Memory B cell (primary cell): ENCODE measurements at regions not wholly inside any gene's neighbourhood (a gene's known extent, or its start where the extent isn't known, plus 50 kb on each side); places are given as distances from the start of the nearest gene placed in this dataset.
"Not testable (repeated sequence)": the region's sequence is repeated elsewhere in the genome, so short reads cannot be mapped to it uniquely, and the experiment has no call there.

Experiments used
- ATAC-seq: fragments of 150-1000 bp; cut with Tn5 transposase; 2 replicates; pipeline ENCODE4 v1.10.0; 2021; ENCODE audit warnings: low read depth, mild to moderate bottlenecking, moderate library complexity
- DNase-seq, 2 donors: peaks; one replicate each; pipeline ENCODE4 v3.0.0; 2022; ENCODE audit warnings: low spot score in 2 of 2
- H3K27ac Mint-ChIP-seq: one replicate; pipeline ENCODE4 v1.8.0; 2022; ENCODE audit warnings: mild to moderate bottlenecking, moderate library complexity, mixed read lengths
- H3K27me3 Mint-ChIP-seq: one replicate; pipeline ENCODE4 v1.8.0; 2022; ENCODE audit warnings: mixed read lengths
- H3K36me3 Mint-ChIP-seq: one replicate; pipeline ENCODE4 v1.8.0; 2022; ENCODE audit warnings: mild to moderate bottlenecking, mixed read lengths
- H3K4me1 Mint-ChIP-seq: one replicate; pipeline ENCODE4 v1.8.0; 2022; ENCODE audit warnings: mixed read lengths
- H3K4me3 Mint-ChIP-seq: one replicate; pipeline ENCODE4 v1.8.0; 2022; ENCODE audit warnings: mild to moderate bottlenecking, moderate library complexity, mixed read lengths
- H3K9me3 Mint-ChIP-seq: one replicate; pipeline ENCODE4 v1.8.0; 2022; ENCODE audit warnings: mixed read lengths

DNA sequence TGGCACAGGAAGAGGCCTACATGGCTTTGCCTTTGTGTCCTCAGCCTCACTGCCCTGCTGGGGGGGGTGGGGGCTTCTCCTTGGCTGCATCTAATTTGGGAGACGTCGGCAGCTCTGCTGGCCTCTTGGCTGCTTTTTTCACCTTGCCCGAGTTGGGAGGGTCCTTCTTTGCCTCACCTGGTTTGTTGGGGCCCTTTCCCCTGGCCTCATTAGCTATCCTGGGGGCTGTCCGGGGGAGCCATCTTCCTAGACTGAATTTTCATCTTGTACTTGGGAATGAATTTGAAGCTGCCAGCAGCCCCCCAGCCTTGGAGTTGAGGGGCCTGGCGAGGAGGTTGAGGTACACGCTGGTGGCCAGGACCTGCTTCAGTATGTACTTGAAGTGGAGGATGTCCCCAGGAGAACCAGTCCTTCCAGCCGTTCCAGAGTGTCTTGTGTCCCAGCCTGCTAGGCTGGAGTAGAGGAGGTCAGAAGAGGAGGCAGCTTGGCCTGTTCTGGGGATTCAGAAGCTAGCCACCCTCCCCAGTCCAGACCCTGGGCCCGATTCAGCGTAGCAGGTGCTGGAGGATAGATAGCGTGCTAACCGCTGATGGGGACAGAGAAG lies 70.7 kb upstream of the VASH1 start:
- DNase-seq (no peak), ATAC-seq (no peak)
- Mint-ChIP-seq H3K4me3 (no peak overlapping the region), H3K27ac (no peak overlapping the region), H3K27me3 (peaks cover 9% of the 10 kb centered on the region), H3K4me1 (no peaks in the 10 kb centered on the region), H3K36me3 (no peaks in the 10 kb centered on the region), H3K9me3 (peaks cover 3% of the 10 kb centered on the region)

DNA sequence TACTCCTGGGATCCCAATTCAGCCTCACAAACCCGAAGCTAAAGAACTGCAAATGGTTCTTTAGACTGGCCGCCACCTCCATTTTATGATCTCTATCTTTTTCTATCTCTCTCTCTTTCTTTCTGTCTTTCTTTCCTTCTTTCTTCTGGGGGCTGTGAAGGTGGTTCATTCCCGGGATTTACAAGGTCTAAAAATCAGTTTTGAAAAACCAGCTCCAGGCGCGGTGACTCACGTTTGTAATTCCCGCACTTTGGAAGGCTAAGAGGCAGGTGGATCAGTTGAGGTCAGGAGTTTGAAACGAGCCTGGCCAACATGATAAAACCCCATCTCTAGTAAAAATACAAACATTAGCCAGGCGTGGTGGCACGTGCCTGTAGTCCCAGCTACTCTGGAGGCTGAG lies 67.2 kb upstream of the VASH1 start:
- H3K36me3 Mint-ChIP-seq: no peaks in the 10 kb centered on the region

DNA sequence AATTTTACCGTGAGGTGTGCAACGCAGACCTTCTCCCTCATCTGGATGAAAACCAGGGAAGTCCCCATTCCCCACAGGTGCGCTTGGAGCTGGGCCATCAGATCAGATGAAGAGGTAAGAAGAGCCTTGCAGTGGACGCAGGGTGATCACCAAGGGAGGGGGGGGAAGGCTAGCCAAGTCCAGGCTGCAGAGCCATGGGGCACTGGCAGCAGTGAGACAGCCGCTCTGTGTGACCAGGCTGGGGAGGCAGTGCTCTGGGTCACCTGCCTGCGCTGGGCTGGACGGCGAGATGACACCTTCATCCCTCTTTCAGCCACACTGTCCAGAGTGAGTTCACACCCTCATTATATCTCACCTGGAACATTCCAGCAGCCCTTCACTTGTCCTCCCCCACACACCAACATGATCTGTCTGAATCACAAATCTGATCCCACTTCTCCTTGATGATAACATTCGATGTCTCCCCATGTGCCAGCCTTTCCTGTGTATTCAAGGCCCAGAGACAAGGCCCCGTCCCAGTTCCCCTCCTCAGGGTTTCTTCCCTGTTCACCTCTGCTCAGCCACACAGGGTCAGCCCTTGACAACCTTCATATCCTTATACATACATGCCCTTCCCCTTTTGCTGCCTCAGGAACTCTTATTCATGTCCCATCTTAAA lies 65.9 kb upstream of the VASH1 start:
- H3K27ac Mint-ChIP-seq: no peak overlapping the region

More for the DNA sequence above, 67.2 kb upstream of the VASH1 start:
- H3K27me3 Mint-ChIP-seq: peaks cover 10% of the 10 kb centered on the region
- ATAC-seq (no peak), DNase-seq (no peak)
- H3K4me1 Mint-ChIP-seq: no peaks in the 10 kb centered on the region
- H3K9me3 Mint-ChIP-seq: no peaks in the 10 kb centered on the region
- H3K4me3 Mint-ChIP-seq: no peak overlapping the region
- H3K27ac Mint-ChIP-seq: no peak overlapping the region

DNA sequence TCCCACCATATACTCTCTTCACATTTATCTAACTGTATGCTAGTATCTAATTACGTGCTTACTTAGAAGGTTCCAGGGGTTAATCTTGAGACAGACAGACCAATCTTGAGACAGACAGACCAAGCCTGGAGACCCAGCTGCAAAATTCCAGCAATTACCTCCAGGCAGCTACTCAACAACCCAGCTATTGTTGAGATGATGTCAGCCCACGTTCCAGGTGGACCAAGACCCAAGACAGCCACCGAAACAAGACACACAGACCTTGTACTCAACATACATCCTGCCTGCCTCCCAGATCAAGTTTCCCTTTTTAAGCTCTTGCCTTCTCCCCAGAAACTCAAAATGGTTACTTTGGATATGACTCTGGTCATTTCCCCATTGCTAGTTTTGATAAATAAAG lies 64.9 kb upstream of the VASH1 start:
- ATAC-seq (no peak), DNase-seq (no peak)
- Mint-ChIP-seq H3K9me3 (no peaks in the 10 kb centered on the region), H3K27ac (no peak overlapping the region), H3K4me3 (no peak overlapping the region), H3K27me3 (peaks cover 10% of the 10 kb centered on the region), H3K4me1 (no peaks in the 10 kb centered on the region), H3K36me3 (no peaks in the 10 kb centered on the region)

More for the DNA sequence above, 65.9 kb upstream of the VASH1 start:
- Mint-ChIP-seq H3K9me3 (no peaks in the 10 kb centered on the region), H3K27me3 (peaks cover 13% of the 10 kb centered on the region), H3K4me3 (no peak overlapping the region), H3K36me3 (no peaks in the 10 kb centered on the region), H3K4me1 (no peaks in the 10 kb centered on the region)
- DNase-seq (no peak), ATAC-seq (no peak)

DNA sequence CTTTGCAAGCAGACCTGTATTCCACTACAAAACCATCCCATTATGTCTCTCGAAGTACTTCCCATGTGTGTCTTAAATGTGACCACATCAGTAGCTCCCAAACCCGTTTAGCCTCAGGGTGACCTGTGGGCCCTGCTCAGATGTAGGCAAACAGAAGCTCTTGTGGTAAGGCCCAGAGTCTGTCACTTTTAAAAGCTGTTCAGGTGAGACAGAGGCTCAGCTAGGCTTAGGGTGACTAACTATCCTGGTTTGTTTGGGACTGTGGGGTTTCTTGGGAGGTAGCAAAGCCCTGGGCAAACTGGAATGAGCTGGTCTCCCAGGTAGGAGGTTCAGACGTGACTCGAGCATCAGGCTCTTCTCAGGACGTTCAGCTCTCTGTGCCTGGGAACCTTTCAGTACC lies 64.5 kb upstream of the VASH1 start:
- no peaks in the 10 kb centered on the region for H3K36me3 Mint-ChIP-seq

DNA sequence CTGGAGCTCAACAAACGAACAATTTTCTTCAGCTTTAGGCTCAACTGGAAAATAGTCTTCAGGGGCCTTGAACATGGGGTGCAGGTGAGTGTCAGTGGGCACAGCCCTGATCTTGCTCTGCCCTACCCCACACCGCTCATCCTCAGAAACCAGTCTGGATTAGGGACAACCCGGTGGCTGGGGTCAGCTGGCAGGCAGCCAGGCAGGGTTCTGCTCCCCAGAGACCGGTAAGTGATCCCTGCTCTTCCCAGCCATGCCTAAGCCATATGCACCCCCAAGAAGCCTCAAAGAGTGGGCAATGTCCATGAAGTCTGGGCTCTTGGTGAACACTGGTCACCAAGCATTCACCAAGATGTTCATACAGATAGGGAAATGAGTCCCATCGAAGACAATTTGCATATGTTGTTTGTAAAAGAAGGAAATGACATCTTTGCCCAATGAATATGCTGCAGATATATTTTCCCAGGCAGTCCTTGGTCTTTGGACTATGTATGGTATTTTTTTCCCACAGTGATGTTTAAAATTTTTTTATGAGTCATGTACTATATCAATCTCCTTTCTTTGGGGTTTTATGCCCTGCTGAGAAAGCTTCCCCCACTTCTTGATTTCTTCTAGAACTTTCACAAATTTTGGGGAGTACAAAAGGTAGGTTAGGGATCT lies 63.9 kb upstream of the VASH1 start:
- DNase-seq (no peak), ATAC-seq (no peak)
- no peak overlapping the region for H3K27ac Mint-ChIP-seq
- no peak overlapping the region for H3K4me3 Mint-ChIP-seq
- no peaks in the 10 kb centered on the region for H3K4me1 Mint-ChIP-seq
- H3K36me3 Mint-ChIP-seq: no peaks in the 10 kb centered on the region
- peaks cover 10% of the 10 kb centered on the region for H3K27me3 Mint-ChIP-seq
- H3K9me3 Mint-ChIP-seq: no peaks in the 10 kb centered on the region

More for the DNA sequence above, 64.5 kb upstream of the VASH1 start:
- H3K27me3 Mint-ChIP-seq: peaks cover 10% of the 10 kb centered on the region
- H3K27ac Mint-ChIP-seq: no peak overlapping the region
- no peak for ATAC-seq
- no peak overlapping the region for H3K4me3 Mint-ChIP-seq
- no peaks in the 10 kb centered on the region for H3K9me3 Mint-ChIP-seq
- no peak for DNase-seq
- no peaks in the 10 kb centered on the region for H3K4me1 Mint-ChIP-seq

DNA sequence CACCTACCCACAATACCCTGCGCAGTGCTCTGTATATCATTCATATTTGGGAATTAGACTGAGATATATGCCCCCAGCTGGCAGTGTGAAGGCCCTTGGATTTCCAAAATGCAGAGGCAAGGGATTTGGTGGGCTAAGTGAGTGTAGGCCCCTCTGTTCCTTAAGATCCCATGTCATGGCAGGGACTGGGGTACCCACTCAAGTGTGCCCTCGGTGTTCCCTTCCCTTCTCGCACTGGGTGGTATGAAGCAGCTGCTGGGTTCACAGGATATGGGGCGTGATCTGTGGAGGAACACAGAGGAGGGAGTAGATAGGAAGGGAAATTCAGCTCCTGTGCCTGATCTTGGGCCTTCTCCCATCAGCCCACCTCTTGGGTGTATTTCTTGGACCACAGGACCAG lies 63.1 kb upstream of the VASH1 start:
- H3K9me3 Mint-ChIP-seq: no peaks in the 10 kb centered on the region
- H3K27ac Mint-ChIP-seq: no peak overlapping the region
- H3K4me3 Mint-ChIP-seq: no peak overlapping the region
- ATAC-seq (no peak), DNase-seq (no peak)
- H3K36me3 Mint-ChIP-seq: no peaks in the 10 kb centered on the region
- H3K27me3 Mint-ChIP-seq: peaks cover 10% of the 10 kb centered on the region
- H3K4me1 Mint-ChIP-seq: no peaks in the 10 kb centered on the region

DNA sequence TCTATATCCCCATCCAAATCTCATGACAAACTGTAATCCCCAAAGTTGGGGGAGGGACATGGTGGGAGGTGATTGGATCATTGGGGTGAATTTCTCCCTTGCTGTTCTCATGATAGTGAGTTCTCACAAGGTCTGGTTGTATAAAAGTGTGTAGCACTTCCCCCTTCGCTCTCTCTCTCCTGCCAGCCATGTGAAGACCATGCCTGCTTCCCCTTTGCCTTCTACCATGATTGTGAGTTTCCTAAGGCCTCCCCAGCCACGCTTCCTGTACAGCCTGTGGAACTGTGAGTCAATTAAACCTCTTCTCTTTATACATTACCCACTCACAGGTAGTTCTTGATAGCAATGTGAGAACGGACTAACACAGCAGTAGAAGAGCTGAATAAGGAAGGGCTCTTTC lies 62.6 kb upstream of the VASH1 start:
- Mint-ChIP-seq H3K36me3 (no peaks in the 10 kb centered on the region), H3K27ac (no peak overlapping the region), H3K9me3 (no peaks in the 10 kb centered on the region), H3K4me3 (no peak overlapping the region), H3K27me3 (peaks cover 10% of the 10 kb centered on the region), H3K4me1 (no peaks in the 10 kb centered on the region)
- no peak for ATAC-seq
- no peak for DNase-seq

DNA sequence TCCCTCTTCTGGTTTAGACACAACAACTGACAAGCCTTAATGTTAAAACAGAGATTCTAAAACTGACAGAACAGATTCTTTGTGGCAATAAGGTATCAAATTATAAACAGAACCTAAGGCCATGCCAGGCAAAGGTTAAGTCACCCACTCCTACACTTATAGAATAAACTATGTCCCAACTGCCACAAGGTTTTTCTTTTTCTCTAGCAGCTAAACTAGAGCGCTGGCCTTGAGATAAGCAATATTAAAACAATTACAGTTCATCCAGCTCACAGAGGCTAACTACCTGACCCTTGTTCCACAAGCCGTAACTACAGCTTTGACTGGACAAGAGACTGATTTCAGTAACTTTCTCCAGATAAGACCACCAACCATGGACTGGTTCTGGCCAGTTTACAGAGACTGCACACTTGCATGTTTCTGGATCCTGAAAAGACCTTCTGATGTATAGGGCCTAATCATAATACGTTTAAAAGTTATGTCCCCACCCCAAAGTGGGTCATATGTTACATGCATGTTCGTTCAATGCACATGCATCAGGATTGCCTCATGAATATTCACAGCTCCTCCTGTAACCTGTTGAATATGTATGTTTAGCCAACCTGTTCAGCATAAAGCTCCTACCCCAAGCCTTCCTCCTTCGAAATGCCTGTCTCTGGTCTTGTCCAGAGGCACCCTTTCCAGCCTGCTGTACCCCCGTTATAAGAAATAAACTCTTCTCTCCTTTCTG lies 61.9 kb upstream of the VASH1 start:
- Mint-ChIP-seq H3K9me3 (no peaks in the 10 kb centered on the region), H3K27me3 (peaks cover 9% of the 10 kb centered on the region), H3K4me1 (no peaks in the 10 kb centered on the region), H3K27ac (no peak overlapping the region), H3K4me3 (no peak overlapping the region), H3K36me3 (no peaks in the 10 kb centered on the region)
- ATAC-seq (no peak), DNase-seq (no peak)

DNA sequence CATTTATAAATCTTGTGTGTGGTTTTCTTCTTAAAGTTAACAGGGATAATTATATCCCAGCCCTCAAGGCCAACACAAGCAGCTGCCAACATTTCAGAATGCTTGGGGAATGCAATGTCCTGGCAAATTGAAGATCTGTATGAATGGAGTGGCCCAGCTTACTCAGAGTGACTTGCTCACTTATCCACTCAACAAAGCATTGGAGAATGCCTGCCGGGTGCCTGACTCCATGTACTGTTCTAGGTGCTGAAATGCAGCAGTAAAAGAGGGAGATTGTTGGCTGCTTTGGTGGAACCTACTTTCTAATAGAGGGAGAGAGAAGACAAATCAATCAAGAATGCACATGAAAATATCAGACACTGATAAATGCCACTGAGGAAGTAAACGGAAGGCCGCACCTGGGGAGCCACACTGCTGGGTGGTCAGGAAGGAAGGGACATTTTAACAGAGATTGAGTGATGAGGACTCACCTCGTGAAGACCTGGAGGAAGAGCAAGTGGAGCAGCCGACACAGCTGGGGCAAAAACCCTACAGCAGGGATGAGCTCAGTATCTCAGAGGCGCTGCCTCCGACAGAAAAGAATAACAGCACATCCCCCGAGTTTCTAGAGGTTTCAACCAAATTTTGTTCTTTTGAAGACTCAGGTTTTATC lies 61.2 kb upstream of the VASH1 start:
- no peaks in the 10 kb centered on the region for H3K4me1 Mint-ChIP-seq
- ATAC-seq: no peak
- no peak overlapping the region for H3K27ac Mint-ChIP-seq
- peaks cover 9% of the 10 kb centered on the region for H3K27me3 Mint-ChIP-seq
- DNase-seq: no peak
- no peak overlapping the region for H3K4me3 Mint-ChIP-seq
- no peaks in the 10 kb centered on the region for H3K36me3 Mint-ChIP-seq
- no peaks in the 10 kb centered on the region for H3K9me3 Mint-ChIP-seq

DNA sequence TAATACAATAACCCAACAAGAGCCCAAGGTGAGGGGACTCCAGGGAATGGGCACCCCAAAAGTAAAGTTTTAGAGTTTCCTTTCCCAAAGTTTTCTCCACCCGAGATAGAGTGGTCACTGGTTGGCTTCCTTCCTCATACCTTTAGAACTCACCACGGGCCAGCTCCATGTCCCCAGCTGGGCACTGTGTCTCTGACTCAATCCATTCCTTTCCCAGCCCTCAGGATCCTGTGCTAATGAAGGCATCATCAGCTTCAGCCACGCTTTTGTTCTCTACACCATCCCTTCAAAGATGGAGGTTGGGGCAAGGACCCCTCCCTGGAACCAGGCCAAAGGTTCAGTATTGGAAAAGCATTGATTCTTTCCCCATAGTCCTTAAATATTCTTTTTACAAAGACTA lies 59.8 kb upstream of the VASH1 start:
- DNase-seq (no peak), ATAC-seq (no peak)
- Mint-ChIP-seq H3K36me3 (no peaks in the 10 kb centered on the region), H3K9me3 (no peaks in the 10 kb centered on the region), H3K4me1 (no peaks in the 10 kb centered on the region), H3K4me3 (no peak overlapping the region), H3K27ac (no peak overlapping the region), H3K27me3 (peaks cover 9% of the 10 kb centered on the region)

DNA sequence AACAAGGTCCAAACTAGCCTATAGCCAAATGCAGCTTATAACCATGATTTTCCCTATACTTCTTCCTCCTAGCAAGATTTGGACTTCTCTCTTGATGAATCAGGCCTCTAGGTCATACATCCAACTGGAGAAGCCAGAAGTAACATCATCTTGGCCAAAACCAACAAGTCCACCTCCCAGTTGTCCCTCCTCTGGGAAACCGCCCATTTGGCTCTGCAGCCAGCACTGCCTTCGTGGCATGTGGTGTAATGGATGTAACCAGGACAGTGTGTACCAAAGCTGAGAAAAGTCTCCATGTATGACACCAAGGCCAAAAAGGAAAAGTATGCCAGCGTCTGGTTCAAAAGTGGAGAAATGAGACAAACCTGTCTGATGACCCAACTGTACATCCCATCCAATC lies 59.3 kb upstream of the VASH1 start:
- no peaks in the 10 kb centered on the region for H3K36me3 Mint-ChIP-seq
- H3K4me3 Mint-ChIP-seq: no peak overlapping the region
- no peaks in the 10 kb centered on the region for H3K4me1 Mint-ChIP-seq
- H3K27ac Mint-ChIP-seq: no peak overlapping the region
- DNase-seq (no peak), ATAC-seq (no peak)
- H3K9me3 Mint-ChIP-seq: no peaks in the 10 kb centered on the region
- H3K27me3 Mint-ChIP-seq: peaks cover 7% of the 10 kb centered on the region

DNA sequence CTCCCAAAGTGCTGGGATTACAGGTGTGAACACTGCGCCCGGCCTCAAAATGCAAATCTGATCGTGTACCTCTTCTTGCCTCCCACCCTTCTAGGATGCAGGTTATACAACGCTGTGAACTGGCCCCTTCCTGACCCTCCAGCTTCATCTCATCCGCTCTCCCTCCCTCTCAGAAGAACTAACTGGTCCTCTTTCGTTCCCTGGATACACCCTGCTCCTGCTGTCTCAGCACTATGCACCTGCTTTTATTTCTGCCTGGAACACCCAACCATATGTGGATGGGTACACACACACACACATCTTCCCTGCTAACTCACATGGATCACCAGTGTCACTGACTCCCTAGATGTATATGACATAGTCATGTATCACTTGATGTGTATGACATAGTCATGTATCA lies 56.1 kb upstream of the VASH1 start:
- ATAC-seq (no peak), DNase-seq (no peak)
- Mint-ChIP-seq H3K27me3 (peaks cover 7% of the 10 kb centered on the region), H3K4me1 (no peaks in the 10 kb centered on the region), H3K36me3 (no peaks in the 10 kb centered on the region), H3K9me3 (no peaks in the 10 kb centered on the region), H3K4me3 (no peak overlapping the region), H3K27ac (no peak overlapping the region)

DNA sequence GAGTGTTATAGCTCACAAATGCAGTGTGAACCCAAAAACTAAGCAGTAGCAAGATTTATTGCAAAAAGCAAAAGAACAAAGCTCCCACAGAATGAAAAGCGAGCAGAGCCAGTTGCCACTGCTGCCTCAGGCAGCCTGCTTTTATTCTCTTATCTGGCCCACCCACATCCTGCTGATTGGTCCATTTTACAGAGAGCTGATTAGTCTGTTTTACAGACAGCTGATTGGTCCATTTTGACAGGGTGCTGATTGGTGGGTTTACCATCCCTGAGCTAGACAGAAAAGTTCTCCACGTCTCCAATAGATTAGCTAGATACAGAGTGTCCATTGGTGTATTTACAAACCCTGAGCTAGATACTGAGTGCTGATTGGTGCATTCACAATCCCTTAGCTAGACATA lies 55.1 kb upstream of the VASH1 start:
- not testable (repeated sequence) for H3K4me1 Mint-ChIP-seq, H3K9me3 Mint-ChIP-seq, H3K27ac Mint-ChIP-seq, DNase-seq, H3K4me3 Mint-ChIP-seq, ATAC-seq, H3K36me3 Mint-ChIP-seq, H3K27me3 Mint-ChIP-seq
